NCI-H446 treated with DMSO at 0.1 percent for 48 hours (cell line): ENCODE measurements at regions not wholly inside any gene's neighbourhood (a gene's known extent, or its start where the extent isn't known, plus 50 kb on each side); places are given as distances from the start of the nearest gene placed in this dataset.

Source experiments
- DNase-seq: peaks from one replicate; lab custom pipeline; 2025; lab: John Stamatoyannopoulos, UW

DNA sequence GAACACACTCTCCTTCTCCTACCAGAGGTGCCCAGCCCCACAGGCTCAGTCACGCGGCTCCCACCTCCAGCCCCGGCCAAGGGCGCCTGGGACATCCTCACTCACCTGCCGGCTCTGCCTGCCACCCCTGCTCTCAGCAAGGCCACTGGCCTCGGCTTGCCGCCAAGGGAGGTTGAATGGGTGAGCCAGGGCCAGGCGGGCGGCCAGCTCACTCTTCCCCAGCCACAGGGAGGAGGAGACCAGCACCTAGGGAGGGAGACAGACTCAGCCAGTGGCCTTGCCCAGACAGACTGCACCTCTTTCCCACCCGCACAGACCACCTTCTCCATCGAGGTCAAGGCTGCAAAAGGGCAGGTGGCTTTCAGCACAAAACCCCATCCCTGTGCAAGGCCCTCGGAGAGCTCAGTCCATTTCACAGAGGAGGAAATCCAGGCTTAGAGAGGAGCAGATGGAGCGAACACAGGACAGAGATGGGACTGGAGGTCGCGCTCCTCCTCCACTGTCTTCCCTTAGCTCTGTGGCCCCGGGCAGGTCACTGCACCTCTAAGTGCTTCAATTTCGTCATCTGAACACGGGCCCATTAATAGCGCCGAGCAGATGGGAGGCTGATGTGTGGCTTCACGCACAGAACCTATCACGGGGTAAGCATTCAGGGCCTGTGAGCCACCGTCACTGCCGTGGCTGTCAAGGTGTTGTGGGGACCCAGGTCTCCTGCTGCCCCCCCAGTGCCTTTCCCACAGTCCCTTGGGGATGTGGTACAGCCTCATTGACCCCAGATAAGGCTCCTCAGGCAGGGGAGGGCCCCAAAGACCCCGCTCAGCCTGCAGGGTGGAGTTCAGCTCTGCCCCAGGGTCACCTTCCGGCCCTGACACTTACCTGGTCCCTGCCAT, 56.1 kb downstream of the RMI2 start:
- DNase-seq: no peak

DNA sequence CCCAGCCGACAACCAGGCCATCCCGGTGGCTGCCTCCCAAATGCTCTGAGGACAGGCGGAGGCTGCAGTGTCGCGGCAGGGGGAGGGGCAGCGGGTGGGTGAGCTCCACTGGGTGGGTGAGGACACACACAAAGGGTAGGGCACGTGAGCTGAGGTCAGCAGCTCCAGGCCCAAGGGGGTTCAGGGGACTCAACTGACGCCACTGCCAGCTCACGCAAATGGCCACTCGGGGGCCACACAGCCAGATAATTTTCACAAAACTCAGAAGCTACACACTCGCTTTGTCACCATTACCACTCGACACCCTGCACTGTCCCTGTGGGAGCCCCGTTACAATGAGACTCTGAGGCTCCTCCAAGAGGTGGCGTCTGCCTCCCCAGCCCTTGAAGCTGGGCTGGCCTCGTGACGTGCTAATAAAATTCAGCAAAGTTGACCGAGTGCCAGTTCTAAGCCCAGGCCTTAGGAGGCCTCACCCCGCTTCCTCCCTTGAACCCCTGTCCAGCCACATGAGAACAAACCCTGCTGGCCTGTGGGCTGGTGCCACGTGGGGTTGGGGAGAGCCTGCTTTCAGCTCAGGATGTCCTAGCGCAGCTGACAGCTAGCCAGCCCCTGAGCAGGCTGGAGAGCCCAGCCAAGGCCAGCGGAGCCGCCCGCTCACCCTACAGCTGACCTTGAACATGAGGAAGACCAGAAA, 56.9 kb downstream of the RMI2 start:
- no peak for DNase-seq

DNA sequence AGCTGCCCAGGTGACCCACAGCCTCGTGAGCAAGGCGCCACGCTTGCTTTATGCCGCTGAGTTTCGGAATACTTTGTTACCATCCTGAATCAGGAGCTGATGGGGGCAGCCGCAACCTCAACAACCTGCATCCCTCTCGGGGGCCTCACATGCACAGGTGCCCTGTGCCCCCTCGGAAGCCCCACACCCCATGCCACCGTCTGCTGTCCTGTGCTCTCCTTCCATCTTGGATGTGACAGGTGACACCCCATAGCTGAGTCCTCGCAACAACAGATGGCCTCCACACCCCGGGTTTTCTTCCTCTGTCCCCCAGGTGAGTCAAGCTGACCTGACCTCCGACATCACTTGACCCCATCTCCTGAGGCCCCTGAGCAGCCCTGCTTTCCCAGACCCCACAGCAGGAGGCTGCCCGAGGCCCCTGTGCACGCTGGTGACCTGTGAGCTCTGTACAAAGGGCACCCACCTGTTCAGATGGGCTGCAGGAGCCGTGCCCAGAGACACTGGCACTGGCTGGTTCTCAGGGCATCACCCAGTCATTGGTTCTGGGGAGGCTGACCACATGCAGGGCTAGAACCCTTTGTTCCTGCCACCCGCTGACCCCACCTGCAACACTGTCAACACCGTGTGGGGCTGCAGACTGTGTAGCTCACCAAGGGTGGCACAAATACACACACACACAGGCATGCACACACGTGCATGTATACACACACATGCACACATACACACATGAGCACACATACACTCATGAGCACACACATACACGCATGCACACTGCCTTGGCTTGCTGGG, 57.7 kb downstream of the RMI2 start:
- DNase-seq: no peak

GRCh38 chr16:11403534-11403795, 58.2 kb downstream of the RMI2 start:
- DNase-seq: no peak

DNA sequence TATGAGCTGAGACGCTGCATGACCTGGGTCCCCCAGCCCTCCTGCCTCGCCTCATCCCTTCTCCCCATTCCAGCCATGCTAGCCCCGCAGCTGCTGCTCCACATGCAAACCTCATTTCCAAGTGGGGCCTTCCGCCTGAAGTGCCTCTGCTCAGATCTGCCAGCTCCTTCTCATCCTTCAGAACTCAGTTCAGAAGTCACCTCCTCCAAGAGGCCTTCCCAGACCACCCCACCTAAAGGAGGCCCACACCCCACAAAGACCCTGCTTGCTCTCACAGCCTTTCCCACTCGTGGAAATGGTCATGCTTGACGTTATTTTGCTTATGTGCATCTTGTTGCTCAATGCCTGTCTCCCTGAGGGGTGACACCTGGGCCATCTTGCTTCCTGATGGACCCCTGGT, 58.7 kb downstream of the RMI2 start:
- no peak for DNase-seq

DNA sequence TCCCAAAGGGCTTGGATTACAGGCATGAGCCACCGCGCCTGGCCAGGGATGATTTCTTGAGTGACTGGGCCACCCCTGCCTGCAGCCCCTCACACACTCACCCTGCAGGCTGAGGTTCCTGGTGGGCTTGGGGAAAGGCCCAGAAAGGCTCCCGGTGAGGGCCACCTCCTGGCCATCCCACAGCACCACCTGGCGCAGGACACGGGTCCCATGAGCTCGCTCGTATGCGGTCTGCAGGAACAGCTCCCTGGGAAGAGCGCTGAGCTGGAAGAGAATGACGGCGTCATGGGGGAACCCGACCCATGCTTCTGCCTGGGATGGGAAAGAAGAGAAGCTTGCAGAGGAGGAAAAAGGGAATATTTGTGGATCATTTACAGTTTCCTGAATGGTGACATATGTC, 59.3 kb downstream of the RMI2 start:
- DNase-seq: no peak

GRCh38 chr16:11405331-11406176, 60.3 kb downstream of the RMI2 start:
- DNase-seq: no peak

GRCh38 chr16:11406177-11406560, 60.9 kb downstream of the RMI2 start:
- DNase-seq: no peak

DNA sequence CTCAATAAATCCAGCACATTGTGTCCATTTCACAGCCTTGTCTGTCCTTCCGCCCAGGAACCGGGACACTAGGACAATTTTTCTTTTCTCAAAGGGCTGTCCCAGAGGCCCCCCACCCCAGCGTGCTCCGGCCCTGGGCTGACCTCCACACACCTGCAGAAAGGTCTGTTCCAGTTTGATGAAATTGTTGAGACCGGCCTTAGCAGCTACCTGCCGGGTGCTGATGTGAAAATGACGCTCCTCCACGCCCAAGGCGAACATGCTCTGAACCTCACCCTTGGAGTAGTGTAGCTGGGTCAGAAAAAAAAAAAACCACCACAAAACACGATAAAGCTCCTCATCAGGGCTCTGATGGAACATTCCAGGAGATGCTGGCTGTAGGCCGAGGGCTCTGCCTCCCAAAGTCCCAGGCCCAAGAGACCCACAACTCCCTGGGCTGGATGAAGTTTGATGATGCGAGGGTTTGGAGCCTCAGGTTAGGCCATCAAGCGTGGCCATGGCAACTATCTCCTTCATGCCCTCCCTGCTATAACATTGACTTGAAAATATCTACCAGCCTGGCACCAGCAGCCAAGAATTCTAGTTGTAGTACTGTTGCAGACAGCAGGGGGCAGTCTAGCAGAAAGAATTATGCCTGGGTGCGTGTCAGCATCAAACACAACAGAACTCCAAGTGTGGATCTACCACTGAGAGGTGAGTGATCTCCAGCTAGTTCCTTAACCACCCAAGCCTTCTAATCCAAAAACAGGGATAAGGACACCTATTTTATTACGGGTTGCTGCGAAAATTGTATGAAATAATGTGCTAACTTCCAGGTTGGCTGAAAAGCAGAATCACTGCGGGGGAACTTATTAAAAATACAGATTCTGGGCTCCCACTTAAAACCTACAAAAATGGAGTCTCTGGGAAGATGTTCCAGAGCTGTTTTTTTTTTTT, 62.1 kb downstream of the RMI2 start:
- DNase-seq: peak; percentile 45

GRCh38 chr16:11408216-11408615, 63.0 kb downstream of the RMI2 start:
- no peak for DNase-seq

DNA sequence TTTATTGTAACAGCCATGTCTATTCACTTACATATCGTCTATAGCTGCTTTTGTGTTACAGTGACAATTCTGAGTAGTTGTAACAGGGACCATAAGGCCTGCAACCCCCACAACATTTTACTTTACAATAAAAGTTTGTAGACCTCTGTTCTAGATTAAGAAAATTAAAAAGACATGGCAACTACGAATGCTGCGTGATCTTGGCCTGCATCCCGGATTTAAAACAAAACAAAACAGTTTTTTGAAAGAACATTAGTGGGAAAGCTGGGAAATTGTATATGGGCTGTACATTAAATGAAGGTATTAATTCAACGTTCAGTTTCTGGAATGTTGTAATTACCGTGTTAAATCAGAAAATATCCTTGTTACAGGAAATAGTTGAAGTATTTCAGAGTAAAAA, 64.1 kb downstream of the RMI2 start:
- DNase-seq: no peak

- DNase-seq: peak; percentile 54
These were observed 65.3 kb downstream of the RMI2 start for GRCh38 chr16:11410376-11411058.

- no peak for DNase-seq
These were observed 65.8 kb downstream of the RMI2 start for GRCh38 chr16:11411059-11411550.

DNA sequence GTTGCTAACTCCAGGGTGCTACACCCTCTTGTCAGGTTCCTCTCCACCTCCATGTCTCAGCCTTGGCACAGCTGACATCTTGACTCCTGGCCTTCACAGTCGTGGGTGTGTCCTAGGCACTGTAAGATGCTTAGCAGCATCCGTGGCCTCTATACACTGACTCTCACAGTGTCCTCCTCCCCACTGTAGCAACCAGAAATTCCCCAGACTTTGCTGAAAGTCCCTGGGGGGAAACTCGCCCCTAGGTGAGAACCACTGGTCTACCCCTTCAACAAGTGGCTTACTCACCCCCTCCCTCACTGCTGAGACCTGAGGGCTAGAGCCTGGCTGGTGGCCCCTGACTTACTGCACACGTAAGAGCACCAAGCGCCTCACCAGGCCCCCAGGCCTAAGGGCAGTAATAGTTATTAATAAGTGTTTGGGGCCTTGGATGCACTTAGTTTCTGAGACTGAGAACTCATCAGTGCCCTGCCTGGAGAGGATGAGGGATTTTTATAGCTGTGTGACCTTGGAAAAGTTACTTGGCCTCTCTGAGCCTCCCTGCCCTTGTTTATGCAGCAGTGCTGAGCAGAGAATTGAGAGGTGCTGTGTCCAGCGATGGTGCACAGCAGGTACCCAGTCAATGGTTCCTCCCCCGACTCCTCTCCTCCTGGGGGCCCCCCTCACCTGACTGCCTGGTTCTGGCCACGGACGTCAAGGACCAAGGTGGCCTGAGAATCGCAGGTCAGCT, 67.1 kb downstream of the RMI2 start:
- DNase-seq: no peak

- no peak for DNase-seq
These were observed 68.0 kb downstream of the RMI2 start for GRCh38 chr16:11412965-11413887.

DNA sequence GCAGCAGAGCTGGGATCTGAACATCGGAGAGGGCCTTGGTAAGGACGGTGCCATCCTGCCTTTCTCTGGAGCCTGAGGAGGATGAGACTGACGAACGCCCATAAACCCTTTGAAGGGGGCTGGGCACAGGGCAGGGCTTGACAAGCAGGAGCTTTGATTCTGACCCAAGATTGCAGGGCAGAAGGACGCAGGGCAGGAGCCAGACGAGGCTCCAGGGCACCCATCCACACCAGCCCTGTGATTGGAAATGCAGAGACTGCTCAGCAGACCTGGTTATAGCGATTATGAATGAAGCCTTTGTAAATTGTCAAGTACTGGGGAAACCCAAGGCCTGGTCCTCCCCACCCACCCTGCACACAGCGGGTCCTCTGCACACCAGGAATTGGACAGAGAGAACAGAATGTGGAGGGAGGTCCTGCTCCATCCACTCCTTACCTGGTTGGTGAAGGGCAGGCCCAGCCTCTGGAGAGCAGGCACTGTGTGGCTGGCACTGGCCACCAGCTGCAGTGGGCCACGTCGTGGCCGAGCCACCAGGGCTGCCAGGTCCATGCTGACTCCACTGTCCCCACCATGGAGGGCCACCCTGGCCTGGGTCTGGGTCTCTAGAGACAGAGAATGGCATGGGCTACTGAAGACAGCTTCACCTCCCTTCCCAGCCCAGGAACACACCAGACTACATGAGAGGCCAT, 68.8 kb downstream of the RMI2 start:
- DNase-seq: no peak
